NOMO-1 treated with DMSO at 0.1 percent for 48 hours (cell line): ENCODE measurements at regions not wholly inside any gene's neighbourhood (a gene's known extent, or its start where the extent isn't known, plus 50 kb on each side); places are given as distances from the start of the nearest gene placed in this dataset.

Experiments
- DNase-seq: peaks from one replicate; lab custom pipeline; 2025; ENCODE audit not compliant: unreplicated experiment; lab: John Stamatoyannopoulos, UW

GRCh38 chr3:132267391-132267993 is 49.7 kb upstream of the ACP3 start:
- DNase-seq = no peak
